RWPE2 (cell line): ENCODE measurements at regions not wholly inside any gene's neighbourhood (a gene's known extent, or its start where the extent isn't known, plus 50 kb on each side); places are given as distances from the start of the nearest gene placed in this dataset.
"Not testable (repeated sequence)": the region's sequence is repeated elsewhere in the genome, so short reads cannot be mapped to it uniquely, and the experiment has no call there.

Experiments
- ATAC-seq: fragments of 200-7000 bp; cut with Tn5 transposase; 3 replicates; pipeline ENCODE4 v1.9.1; 2021; ENCODE audit warnings: low read depth
- DNase-seq: peaks from one replicate; pipeline ENCODE4 v3.0.0-alpha.2; 2020; ENCODE audit warnings: low spot score
- H3K27ac ChIP-seq: fragments of 450-650 bp; 2 replicates; pipeline ENCODE4 v1.5.1; 2017; ENCODE audit warnings: mild to moderate bottlenecking; ENCODE audit not compliant: poor library complexity, severe bottlenecking
- H3K27me3 ChIP-seq: fragments of 250-450 bp; sonication (Bioruptor Pico); 2 replicates; pipeline ENCODE4 v1.5.1; 2021; ENCODE audit warnings: mild to moderate bottlenecking, moderate library complexity; ENCODE audit not compliant: insufficient read depth, poor library complexity, severe bottlenecking
- H3K36me3 ChIP-seq: fragments of 250-450 bp; sonication (Bioruptor Pico); 2 replicates; pipeline ENCODE4 v1.5.1; 2020; ENCODE audit warnings: low read depth, mild to moderate bottlenecking, moderate library complexity
- H3K4me1 ChIP-seq: fragments of 250-450 bp; sonication (Bioruptor Pico); 2 replicates; pipeline ENCODE4 v1.5.1; 2021; ENCODE audit warnings: mild to moderate bottlenecking, moderate library complexity; ENCODE audit not compliant: insufficient read depth, poor library complexity, severe bottlenecking
- H3K4me3 ChIP-seq: fragments of 250-450 bp; sonication (Bioruptor Pico); 2 replicates; pipeline ENCODE4 v1.5.1; 2021; ENCODE audit warnings: mild to moderate bottlenecking, moderate library complexity; ENCODE audit not compliant: severe bottlenecking
- H3K9me3 ChIP-seq: fragments of 250-450 bp; sonication (Bioruptor Pico); 2 replicates; pipeline ENCODE4 v1.5.1; 2021; ENCODE audit warnings: mild to moderate bottlenecking, moderate library complexity; ENCODE audit not compliant: severe bottlenecking
- TF ChIP-seq, protein P1 (sequence below): fragments of 450-650 bp; IDR thresholded peaks from one replicate; pipeline ENCODE4 v1.5.1; 2017; ENCODE audit warnings: mild to moderate bottlenecking, moderate library complexity; ENCODE audit not compliant: poor library complexity, severe bottlenecking

DNA sequence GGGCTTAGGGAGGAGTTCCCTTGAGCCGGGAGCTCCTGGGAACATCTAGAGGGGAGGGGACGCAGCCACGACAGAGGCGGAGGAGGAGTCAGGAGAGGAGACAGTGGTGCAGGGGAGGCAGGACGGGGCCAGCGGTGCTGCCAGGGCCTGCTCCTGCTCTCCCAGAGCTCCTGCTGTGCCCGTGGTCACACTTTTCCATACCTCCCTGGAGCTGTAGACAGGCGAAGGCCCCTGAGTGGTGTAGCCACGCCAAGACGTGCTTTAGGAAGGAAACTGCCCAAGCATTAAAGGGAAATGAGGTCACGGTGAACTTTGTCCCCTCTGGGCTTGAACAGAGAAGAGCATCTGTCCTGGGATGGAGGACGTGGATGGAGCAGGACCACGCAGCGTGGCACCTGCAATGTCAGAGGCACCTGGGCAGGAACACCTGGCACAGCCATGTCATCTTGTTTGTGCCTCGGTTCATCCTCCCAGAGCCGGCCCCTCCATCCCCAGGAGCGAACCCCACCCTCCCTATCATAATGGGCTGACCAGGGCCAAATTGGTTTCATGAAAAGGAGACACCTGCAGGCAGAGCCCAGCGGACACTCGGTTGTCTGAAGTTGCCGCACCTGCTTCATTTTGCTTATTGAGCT is 239.5 kb upstream of the SFSWAP start:
- no peak for DNase-seq
- Histone ChIP-seq H3K36me3 (no peaks in the 10 kb centered on the region), H3K4me1 (no peaks in the 10 kb centered on the region), H3K9me3 (no peaks in the 10 kb centered on the region), H3K27me3 (no peaks in the 10 kb centered on the region), H3K27ac (no peak overlapping the region), H3K4me3 (no peak overlapping the region)
- peak; percentile 30; the same call in 1 of the 3 replicates for ATAC-seq
- TF ChIP-seq, protein P1, sequence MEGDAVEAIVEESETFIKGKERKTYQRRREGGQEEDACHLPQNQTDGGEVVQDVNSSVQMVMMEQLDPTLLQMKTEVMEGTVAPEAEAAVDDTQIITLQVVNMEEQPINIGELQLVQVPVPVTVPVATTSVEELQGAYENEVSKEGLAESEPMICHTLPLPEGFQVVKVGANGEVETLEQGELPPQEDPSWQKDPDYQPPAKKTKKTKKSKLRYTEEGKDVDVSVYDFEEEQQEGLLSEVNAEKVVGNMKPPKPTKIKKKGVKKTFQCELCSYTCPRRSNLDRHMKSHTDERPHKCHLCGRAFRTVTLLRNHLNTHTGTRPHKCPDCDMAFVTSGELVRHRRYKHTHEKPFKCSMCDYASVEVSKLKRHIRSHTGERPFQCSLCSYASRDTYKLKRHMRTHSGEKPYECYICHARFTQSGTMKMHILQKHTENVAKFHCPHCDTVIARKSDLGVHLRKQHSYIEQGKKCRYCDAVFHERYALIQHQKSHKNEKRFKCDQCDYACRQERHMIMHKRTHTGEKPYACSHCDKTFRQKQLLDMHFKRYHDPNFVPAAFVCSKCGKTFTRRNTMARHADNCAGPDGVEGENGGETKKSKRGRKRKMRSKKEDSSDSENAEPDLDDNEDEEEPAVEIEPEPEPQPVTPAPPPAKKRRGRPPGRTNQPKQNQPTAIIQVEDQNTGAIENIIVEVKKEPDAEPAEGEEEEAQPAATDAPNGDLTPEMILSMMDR = no peak

DNA sequence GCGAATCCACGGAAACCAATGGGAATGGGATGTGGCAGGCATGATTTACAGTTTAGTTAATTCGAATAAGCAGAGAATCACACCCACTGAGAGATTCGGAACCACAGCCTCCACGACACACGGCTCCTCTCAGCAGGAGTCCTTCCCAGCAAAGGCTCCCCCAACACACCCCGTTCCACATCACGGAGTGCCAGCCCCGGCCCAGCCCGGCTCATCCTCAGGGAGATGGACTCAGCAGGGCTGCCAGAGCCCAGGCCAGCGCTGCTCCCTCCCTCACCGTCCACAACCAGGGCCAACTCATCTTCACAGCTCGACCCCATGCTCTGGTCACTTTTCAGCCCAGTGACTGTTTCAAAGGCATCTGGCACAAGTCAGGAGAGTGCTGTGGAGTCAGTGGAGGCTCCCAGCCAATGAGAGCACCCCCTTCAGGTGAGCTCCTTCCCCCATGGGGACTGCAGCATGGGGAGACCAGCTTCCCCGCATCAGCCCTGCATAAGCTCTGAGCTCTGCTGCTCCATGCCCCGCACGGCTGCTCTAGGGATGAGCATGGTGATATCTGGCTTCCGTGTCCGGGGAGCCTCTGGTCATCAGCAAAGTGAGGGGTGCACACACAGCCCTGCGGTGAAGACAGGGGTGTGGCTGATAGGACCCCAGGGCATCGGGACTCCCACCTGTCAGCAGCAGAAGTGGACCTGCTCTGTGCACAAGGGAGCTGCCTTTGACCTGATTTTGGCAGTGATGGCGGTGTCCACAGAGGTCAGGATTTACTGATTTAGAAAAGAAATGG is 238.8 kb upstream of the SFSWAP start:
- ATAC-seq (no peak), DNase-seq (no peak)
- Histone ChIP-seq H3K9me3 (no peaks in the 10 kb centered on the region), H3K4me3 (no peak overlapping the region), H3K4me1 (no peaks in the 10 kb centered on the region), H3K27ac (no peak overlapping the region), H3K27me3 (no peaks in the 10 kb centered on the region), H3K36me3 (no peaks in the 10 kb centered on the region)
- TF ChIP-seq, protein P1 = no peak

DNA sequence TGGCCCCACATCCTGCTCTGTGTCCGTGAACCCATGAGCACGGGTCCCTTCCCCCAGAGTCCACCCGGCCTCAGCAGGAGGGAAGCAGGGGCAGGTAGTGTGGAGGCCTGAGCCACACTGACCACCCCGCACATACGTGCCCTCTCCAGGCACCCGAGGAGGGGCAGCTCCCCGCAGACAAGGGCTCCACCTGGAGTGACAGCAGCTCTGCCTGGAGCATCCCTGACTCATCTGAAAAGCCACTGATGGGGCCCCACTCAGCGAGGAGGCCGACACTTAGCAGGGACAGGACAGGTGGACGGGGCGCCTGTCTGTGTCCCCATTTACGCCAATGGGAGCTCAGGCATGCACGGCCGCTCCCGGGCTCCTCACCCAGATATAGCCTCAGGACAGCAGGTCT is 237.6 kb upstream of the SFSWAP start:
- H3K4me1 ChIP-seq = no peaks in the 10 kb centered on the region
- no peaks in the 10 kb centered on the region for H3K9me3 ChIP-seq
- DNase-seq (no peak), ATAC-seq (no peak)
- TF ChIP-seq, protein P1 = no peak
- no peak overlapping the region for H3K4me3 ChIP-seq
- H3K27ac ChIP-seq = no peak overlapping the region
- no peaks in the 10 kb centered on the region for H3K36me3 ChIP-seq
- H3K27me3 ChIP-seq = no peaks in the 10 kb centered on the region

DNA sequence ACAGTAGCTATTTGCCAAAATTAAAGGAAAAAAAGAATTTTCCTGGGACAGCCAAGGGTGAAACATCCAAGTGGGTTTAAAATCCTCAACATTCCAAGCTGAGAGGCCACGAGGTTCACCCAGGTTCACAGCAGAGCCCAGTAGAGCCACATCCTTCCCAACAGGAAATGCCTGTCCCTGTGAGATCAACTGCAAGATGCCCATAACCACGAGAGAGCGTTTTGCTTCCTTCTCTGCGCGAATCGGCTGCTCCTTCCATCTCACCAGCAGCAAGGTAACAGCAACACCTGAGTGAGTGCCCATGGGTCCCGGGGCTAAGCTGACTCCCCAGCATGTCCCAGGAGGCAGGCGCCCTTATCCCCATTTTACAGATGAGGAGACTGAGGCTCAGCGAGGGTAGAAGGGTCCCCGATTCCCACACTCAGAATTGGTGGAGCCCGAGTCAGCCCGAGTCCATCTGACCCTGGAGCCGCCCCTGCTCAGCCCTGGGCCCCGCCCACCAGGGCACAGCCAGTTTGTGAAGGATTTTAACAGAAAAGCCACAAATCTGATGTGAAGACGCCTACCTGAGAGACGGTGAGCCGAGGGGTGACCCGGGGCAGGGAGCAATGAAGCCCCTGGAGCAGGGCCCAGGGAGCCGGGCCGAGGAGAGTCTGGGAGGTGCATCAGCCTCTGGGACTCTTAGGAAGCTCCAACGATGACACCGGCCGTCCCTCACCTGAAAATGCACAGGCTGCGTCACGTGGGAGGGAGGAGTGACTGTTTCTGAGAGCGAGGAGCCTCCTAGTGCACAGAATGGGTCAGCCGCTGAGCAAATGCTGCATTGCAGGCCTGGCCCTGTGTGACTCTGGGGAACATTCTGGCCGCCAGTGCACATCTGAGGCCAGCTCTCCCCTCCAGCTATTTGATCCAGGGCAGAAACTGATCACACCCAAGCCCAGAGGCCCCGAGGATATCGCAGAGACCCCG is 236.9 kb upstream of the SFSWAP start:
- TF ChIP-seq, protein P1 = no peak
- no peaks in the 10 kb centered on the region for H3K9me3 ChIP-seq
- H3K4me3 ChIP-seq = no peak overlapping the region
- no peaks in the 10 kb centered on the region for H3K27me3 ChIP-seq
- no peaks in the 10 kb centered on the region for H3K36me3 ChIP-seq
- no peak overlapping the region for H3K27ac ChIP-seq
- H3K4me1 ChIP-seq = no peaks in the 10 kb centered on the region
- ATAC-seq = no peak
- DNase-seq = no peak

DNA sequence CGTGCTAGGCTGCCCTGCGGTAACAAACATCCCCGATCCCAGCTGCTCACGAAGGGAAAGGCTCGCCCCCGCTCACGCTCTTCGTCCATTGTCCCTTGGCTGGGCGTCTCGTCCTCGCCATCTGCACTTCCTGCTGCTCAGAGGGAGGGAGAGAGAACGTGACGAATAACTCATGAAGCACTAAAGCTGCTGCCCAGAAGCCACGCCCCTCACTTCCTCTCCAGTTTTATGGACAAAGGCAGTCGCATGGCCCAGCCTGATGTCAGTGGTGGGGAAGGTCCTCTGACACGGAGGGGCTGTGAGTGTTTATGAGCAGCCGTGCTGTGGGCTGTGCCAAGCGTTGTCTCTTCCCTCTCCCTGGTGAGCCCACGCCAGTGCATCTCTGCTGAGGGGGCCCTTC is 235.9 kb upstream of the SFSWAP start:
- not testable (repeated sequence) for H3K9me3 ChIP-seq, DNase-seq, H3K4me1 ChIP-seq, H3K36me3 ChIP-seq, H3K4me3 ChIP-seq, H3K27ac ChIP-seq, H3K27me3 ChIP-seq
- 0 out of 3 replicates have a peak, but pooled peaks have one; percentile 21 for ATAC-seq
